NCI-H2196 (cell line): ENCODE measurements at regions not wholly inside any gene's neighbourhood (a gene's known extent, or its start where the extent isn't known, plus 50 kb on each side); places are given as distances from the start of the nearest gene placed in this dataset.
"Not testable (repeated sequence)": the region's sequence is repeated elsewhere in the genome, so short reads cannot be mapped to it uniquely, and the experiment has no call there.

Experiments used
- DNase-seq: peaks from one replicate; lab custom pipeline; 2025; ENCODE audit not compliant: unreplicated experiment; lab: John Stamatoyannopoulos, UW

DNA sequence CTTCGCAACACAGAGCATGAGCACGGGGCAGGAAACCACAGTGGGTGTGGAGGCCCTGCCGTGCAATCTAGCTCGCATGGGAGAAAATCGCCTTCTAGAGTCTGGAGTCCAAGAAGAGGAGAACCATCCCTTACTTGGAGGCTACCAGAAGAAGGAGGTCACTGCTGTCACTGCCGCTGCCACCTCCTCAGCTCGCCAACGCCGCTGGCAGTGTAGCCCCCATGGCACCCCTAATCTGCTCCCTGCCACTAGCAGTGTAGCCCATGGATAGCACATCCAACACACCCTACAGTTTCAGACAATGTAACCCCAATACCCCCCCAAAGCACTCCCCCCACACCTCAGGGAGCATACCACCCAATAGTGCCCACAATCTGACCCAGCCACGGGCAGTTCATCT lies 438.0 kb upstream of the ZNF337 start:
- DNase-seq: no peak

DNA sequence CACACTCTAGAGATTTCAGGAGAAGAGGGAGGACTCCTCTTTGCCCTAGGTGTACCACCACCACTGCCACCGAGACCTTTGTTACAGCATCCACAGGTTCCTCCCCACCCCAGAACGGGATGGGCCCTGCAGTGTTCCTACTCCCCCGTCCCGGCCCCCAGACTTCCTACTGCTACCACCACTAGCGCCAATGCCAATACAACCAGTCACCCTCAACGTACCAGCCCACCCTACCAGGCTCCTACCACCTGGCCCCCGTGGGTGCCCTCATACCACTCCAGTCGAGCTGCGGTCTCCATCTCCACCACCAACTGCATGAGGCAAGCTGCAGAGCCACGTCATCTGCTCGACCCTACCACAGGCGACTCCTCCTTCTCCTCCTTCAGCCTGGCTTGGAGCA lies 437.1 kb upstream of the ZNF337 start:
- DNase-seq: not testable (repeated sequence)

DNA sequence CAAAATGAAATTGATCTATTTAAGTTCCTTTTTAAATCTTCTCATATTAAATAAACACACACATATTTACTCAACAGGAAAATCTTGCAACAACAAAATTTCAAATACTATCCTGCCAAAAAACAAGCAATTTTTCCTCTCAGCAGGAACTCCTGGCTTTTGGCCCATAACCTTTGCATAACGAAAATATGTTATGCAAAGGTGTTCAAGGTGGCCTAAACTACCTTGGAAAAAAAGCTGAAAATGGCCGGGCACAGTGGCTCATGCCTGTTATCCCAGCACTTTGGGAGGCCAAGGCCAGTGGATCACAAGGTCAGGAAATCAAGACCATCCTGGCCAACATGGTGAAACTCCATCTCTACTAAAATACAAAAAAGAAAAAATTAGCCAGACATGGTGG lies 424.3 kb upstream of the ZNF337 start:
- DNase-seq: not testable (repeated sequence)

DNA sequence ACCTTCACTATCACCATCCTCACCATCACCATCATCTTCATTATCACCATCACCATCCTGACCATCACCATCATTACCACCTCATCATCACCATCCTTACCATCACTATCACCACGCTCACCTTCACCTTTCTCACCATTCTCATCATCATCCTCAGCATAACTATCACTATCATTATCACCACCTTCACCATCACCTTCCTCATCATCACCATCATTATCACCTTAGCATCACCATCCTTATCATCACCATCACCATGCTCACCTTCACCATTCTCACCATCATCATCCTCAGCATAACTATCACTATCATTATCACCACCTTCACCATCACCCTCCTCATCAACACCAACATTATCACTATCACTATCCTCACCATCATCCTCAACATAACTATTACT lies 397.8 kb upstream of the ZNF337 start:
- DNase-seq: not testable (repeated sequence)

- DNase-seq: not testable (repeated sequence)
Observed at GRCh38 chr20:26091921-26092320, 395.3 kb upstream of the ZNF337 start.

DNA sequence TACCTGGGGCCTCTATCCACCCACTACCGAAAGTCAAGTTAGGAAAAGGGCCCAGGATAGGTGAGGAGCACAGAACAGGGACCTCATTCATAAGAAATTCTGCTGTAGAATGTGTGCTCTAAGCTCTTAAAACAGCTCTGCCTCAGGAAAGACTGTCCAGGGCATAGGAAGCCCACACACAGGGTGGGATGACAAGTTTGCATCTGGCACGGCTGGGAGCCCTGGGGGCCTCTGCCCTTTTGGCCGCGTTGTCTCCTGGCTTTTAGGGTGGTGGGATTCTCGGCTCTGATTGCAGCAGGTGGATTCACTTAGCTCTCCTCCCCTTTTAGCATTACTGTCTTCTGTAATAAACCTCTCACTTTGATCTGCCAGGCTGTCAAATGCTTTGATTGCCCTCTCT lies 389.5 kb upstream of the ZNF337 start:
- DNase-seq: not testable (repeated sequence)

GRCh38 chr20:26073972-26074371 lies 377.3 kb upstream of the ZNF337 start:
- not testable (repeated sequence) for DNase-seq

GRCh38 chr20:26059324-26059723 lies 362.7 kb upstream of the ZNF337 start:
- DNase-seq: not testable (repeated sequence)

DNA sequence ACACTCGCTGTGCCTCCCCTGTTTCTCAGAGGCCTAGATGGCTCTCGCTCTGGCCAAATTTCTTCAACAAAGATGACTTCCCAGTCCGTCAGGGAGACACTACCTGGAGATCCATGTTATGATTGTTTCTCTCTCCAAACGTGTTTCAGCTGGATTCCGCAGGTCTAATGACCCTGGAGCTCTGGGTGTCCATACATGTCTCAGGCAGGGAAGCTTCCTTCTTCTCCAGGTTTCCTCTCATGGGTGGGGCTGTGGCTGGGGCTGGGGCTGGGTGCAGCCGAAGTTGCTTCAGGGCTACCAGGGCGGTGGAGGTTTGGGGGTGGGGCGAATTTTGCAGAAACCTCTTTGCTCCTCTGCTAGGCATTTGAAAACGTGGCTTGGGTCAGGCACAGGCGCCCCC lies 361.8 kb upstream of the ZNF337 start:
- DNase-seq: not testable (repeated sequence)

- DNase-seq: not testable (repeated sequence)
Observed at GRCh38 chr20:26057135-26057752, 360.6 kb upstream of the ZNF337 start.

GRCh38 chr20:26025792-26026191 lies 329.1 kb upstream of the ZNF337 start:
- DNase-seq: not testable (repeated sequence)

GRCh38 chr20:26010942-26011276 lies 314.3 kb upstream of the ZNF337 start:
- DNase-seq: not testable (repeated sequence)

- DNase-seq: not testable (repeated sequence)
Observed at GRCh38 chr20:26010224-26010941, 313.7 kb upstream of the ZNF337 start.

GRCh38 chr20:26009402-26010223 lies 313.0 kb upstream of the ZNF337 start:
- DNase-seq: not testable (repeated sequence)

DNA sequence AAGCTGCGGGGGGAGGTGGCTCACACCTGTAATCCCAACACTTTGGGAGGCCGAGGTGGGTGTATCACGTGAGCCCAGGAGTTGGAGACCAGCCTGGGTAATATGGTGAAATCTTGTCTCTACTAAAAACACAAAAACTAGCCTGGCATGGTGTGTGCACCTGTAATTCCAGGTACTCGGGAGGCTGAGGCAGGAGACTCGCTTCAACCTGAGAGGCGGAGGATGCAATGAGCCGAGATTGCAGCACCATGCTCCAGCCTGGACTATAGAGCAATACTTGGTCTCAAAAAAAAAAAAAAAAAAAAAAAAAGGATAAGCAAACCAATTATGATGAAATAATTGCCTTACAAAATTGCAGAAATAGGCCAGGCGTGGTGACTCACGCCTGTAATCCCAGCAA lies 311.4 kb upstream of the ZNF337 start:
- DNase-seq: not testable (repeated sequence)

GRCh38 chr20:26006164-26006563 lies 309.5 kb upstream of the ZNF337 start:
- not testable (repeated sequence) for DNase-seq

- not testable (repeated sequence) for DNase-seq
Observed at GRCh38 chr20:26003959-26004358, 307.3 kb upstream of the ZNF337 start.

GRCh38 chr20:25997367-25998038 lies 300.9 kb upstream of the ZNF337 start:
- not testable (repeated sequence) for DNase-seq

- no peak for DNase-seq
Observed at GRCh38 chr20:25992146-25992545, 295.5 kb upstream of the ZNF337 start.

DNA sequence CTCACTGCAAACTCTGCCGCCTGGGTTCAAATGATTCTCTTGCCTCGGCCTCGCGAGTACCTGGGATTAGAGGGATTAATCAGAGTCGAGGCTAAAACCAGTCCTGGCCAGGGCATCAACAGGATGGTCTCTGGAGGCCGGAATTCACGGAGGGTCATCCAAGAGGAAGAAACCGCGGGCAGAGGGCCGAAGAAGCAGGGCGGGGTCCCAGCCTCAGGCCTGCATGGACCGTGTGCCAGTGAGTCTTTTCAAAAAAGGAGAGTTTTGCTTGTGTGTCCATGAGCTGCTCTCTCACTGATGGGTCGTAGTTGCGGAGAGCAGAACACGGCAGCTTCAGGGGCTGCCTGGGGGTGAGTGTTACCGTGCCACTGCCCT lies 295.1 kb upstream of the ZNF337 start:
- no peak for DNase-seq

DNA sequence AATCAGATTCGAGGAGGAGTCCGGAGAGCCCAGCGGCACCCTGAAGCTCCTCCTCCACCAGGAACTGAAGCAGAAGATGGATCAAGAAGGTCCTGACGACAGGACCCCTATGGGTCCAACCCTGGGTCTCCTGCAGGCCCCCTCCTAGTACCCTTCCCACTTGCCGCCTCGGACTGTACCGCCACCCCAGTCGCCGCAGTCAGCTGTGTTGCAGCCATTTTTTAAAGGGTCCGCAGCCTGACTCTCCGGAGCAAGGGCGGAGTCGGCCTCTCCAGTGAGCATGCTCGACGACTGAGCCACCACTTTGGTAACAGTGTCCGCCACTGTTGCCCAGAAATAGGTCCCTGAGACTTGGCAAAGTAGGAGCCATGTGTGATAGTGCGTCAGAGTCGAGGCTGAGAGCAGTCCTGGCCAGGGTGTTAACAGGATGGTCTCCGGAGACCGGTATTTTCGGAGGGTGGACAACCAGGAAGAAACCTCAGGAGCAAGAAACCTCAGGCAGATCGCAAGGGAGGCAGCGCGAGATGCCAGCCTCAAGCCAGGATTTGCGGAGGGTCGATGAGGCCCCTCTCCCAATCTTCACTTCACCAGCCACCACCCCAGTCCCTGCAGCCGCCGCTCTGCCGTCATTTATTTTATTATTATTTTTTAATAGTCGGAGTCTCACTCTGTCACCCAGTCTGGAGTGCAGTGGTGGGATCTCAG lies 294.6 kb upstream of the ZNF337 start:
- no peak for DNase-seq
